ENCODE measurements at regions not wholly inside any gene's neighbourhood (a gene's known extent, or its start where the extent isn't known, plus 50 kb on each side); places are given as distances from the start of the nearest gene placed in this dataset.
"Not testable (repeated sequence)": the region's sequence is repeated elsewhere in the genome, so short reads cannot be mapped to it uniquely, and the experiment has no call there.

GRCh38 chr11:10954184-10954583 lies 96.3 kb upstream of the ZBED5 start:
- intact Hi-C loops (cut with micrococcal nuclease): no loop called here
- Mint-ChIP-seq H3K4me3 (no peak overlapping the region), H3K36me3 (ENCODE audit: low read depth) (no peaks in the 10 kb centered on the region), H3K27me3 (ENCODE audit: insufficient read depth) (peaks cover 8% of the 10 kb centered on the region), H3K4me1 (ENCODE audit: low read depth) (no peaks in the 10 kb centered on the region), H3K9me3 (peaks cover 5% of the 10 kb centered on the region), H3K27ac (no peak overlapping the region)
- no peak for DNase-seq (ENCODE audit: low spot score)

- Mint-ChIP-seq H3K36me3 (ENCODE audit: low read depth) (no peaks in the 10 kb centered on the region), H3K27ac (no peak overlapping the region), H3K9me3 (peaks cover 5% of the 10 kb centered on the region), H3K4me1 (ENCODE audit: low read depth) (no peaks in the 10 kb centered on the region), H3K4me3 (no peak overlapping the region), H3K27me3 (ENCODE audit: insufficient read depth) (peaks cover 13% of the 10 kb centered on the region)
- no peak for DNase-seq (ENCODE audit: low spot score)
- intact Hi-C loops (cut with micrococcal nuclease): no loop called here
These were observed 95.0 kb upstream of the ZBED5 start for GRCh38 chr11:10952872-10953271.

- H3K36me3 Mint-ChIP-seq (ENCODE audit: low read depth); H3K9me3 Mint-ChIP-seq; H3K4me3 Mint-ChIP-seq; DNase-seq (ENCODE audit: low spot score); intact Hi-C loops (cut with micrococcal nuclease); H3K4me1 Mint-ChIP-seq (ENCODE audit: low read depth); H3K27ac Mint-ChIP-seq: not testable (repeated sequence)
- peaks cover 20% of the 10 kb centered on the region for H3K27me3 Mint-ChIP-seq (ENCODE audit: insufficient read depth)
These were observed 90.1 kb upstream of the ZBED5 start for GRCh38 chr11:10947935-10948334.

- H3K27me3 Mint-ChIP-seq (ENCODE audit: insufficient read depth): peaks cover 16% of the 10 kb centered on the region
- no peak for DNase-seq (ENCODE audit: low spot score)
- peaks cover 6% of the 10 kb centered on the region for H3K4me1 Mint-ChIP-seq (ENCODE audit: low read depth)
- H3K4me3 Mint-ChIP-seq: no peak overlapping the region
- no peaks in the 10 kb centered on the region for H3K9me3 Mint-ChIP-seq
- intact Hi-C loops (cut with micrococcal nuclease): no loop called here
- no peak overlapping the region for H3K27ac Mint-ChIP-seq
- H3K36me3 Mint-ChIP-seq (ENCODE audit: low read depth): no peaks in the 10 kb centered on the region
These were observed 88.2 kb upstream of the ZBED5 start for GRCh38 chr11:10946072-10946471.

- Mint-ChIP-seq H3K9me3 (no peaks in the 10 kb centered on the region), H3K4me1 (ENCODE audit: low read depth) (peaks cover 6% of the 10 kb centered on the region), H3K27ac (no peak overlapping the region), H3K36me3 (ENCODE audit: low read depth) (no peaks in the 10 kb centered on the region), H3K27me3 (ENCODE audit: insufficient read depth) (peaks cover 16% of the 10 kb centered on the region), H3K4me3 (no peak overlapping the region)
- intact Hi-C loops (cut with micrococcal nuclease): no loop called here
- DNase-seq (ENCODE audit: low spot score): no peak
These were observed 87.3 kb upstream of the ZBED5 start for GRCh38 chr11:10945196-10945595.

GRCh38 chr11:10943968-10944367 lies 86.1 kb upstream of the ZBED5 start:
- no peak overlapping the region for H3K4me3 Mint-ChIP-seq
- H3K27me3 Mint-ChIP-seq (ENCODE audit: insufficient read depth): peaks cover 16% of the 10 kb centered on the region
- no peaks in the 10 kb centered on the region for H3K36me3 Mint-ChIP-seq (ENCODE audit: low read depth)
- intact Hi-C loops (cut with micrococcal nuclease): no loop called here
- no peak overlapping the region for H3K27ac Mint-ChIP-seq
- DNase-seq (ENCODE audit: low spot score): no peak
- no peaks in the 10 kb centered on the region for H3K9me3 Mint-ChIP-seq
- H3K4me1 Mint-ChIP-seq (ENCODE audit: low read depth): peaks cover 6% of the 10 kb centered on the region

- no peak for DNase-seq (ENCODE audit: low spot score)
- H3K4me1 Mint-ChIP-seq (ENCODE audit: low read depth): peaks cover 6% of the 10 kb centered on the region
- H3K9me3 Mint-ChIP-seq: no peaks in the 10 kb centered on the region
- H3K36me3 Mint-ChIP-seq (ENCODE audit: low read depth): no peaks in the 10 kb centered on the region
- no peak overlapping the region for H3K4me3 Mint-ChIP-seq
- intact Hi-C loops (cut with micrococcal nuclease): no loop called here
- peaks cover 10% of the 10 kb centered on the region for H3K27me3 Mint-ChIP-seq (ENCODE audit: insufficient read depth)
- H3K27ac Mint-ChIP-seq: no peak overlapping the region
These were observed 84.8 kb upstream of the ZBED5 start for GRCh38 chr11:10942620-10943019.

- intact Hi-C loops (cut with micrococcal nuclease): no loop called here
- DNase-seq (ENCODE audit: low spot score): no peak
- no peaks in the 10 kb centered on the region for H3K36me3 Mint-ChIP-seq (ENCODE audit: low read depth)
- H3K27ac Mint-ChIP-seq: no peak overlapping the region
- H3K27me3 Mint-ChIP-seq (ENCODE audit: insufficient read depth): peaks cover 7% of the 10 kb centered on the region
- no peaks in the 10 kb centered on the region for H3K9me3 Mint-ChIP-seq
- no peak overlapping the region for H3K4me3 Mint-ChIP-seq
- peaks cover 6% of the 10 kb centered on the region for H3K4me1 Mint-ChIP-seq (ENCODE audit: low read depth)
These were observed 84.0 kb upstream of the ZBED5 start for GRCh38 chr11:10941871-10942270.

- peaks cover 6% of the 10 kb centered on the region for H3K4me1 Mint-ChIP-seq (ENCODE audit: low read depth)
- peaks cover 5% of the 10 kb centered on the region for H3K27me3 Mint-ChIP-seq (ENCODE audit: insufficient read depth)
- no peak for DNase-seq (ENCODE audit: low spot score)
- no peaks in the 10 kb centered on the region for H3K9me3 Mint-ChIP-seq
- H3K4me3 Mint-ChIP-seq: no peak overlapping the region
- no peaks in the 10 kb centered on the region for H3K36me3 Mint-ChIP-seq (ENCODE audit: low read depth)
- intact Hi-C loops (cut with micrococcal nuclease): no loop called here
- H3K27ac Mint-ChIP-seq: no peak overlapping the region
These were observed 83.6 kb upstream of the ZBED5 start for GRCh38 chr11:10941414-10941813.

GRCh38 chr11:10938650-10939387 lies 81.0 kb upstream of the ZBED5 start:
- Mint-ChIP-seq H3K9me3 (no peaks in the 10 kb centered on the region), H3K36me3 (ENCODE audit: low read depth) (no peaks in the 10 kb centered on the region), H3K4me3 (no peak overlapping the region), H3K27ac (no peak overlapping the region), H3K27me3 (ENCODE audit: insufficient read depth) (peaks cover 21% of the 10 kb centered on the region), H3K4me1 (ENCODE audit: low read depth) (peaks cover 16% of the 10 kb centered on the region)
- intact Hi-C loops (cut with micrococcal nuclease): loop anchor here (10.0 kb wide), 1 partner anchor 686 kb away; the partner anchor contains the start of gene GALNT18
- no peak for DNase-seq (ENCODE audit: low spot score)

- H3K27me3 Mint-ChIP-seq (ENCODE audit: insufficient read depth): peaks cover 27% of the 10 kb centered on the region
- H3K4me3 Mint-ChIP-seq: no peak overlapping the region
- no peaks in the 10 kb centered on the region for H3K36me3 Mint-ChIP-seq (ENCODE audit: low read depth)
- H3K9me3 Mint-ChIP-seq: no peaks in the 10 kb centered on the region
- no peak for DNase-seq (ENCODE audit: low spot score)
- no peak overlapping the region for H3K27ac Mint-ChIP-seq
- intact Hi-C loops (cut with micrococcal nuclease): loop anchor here (10.0 kb wide), 1 partner anchor 687 kb away; the partner anchor contains the start of gene GALNT18
- H3K4me1 Mint-ChIP-seq (ENCODE audit: low read depth): peaks cover 21% of the 10 kb centered on the region
These were observed 80.4 kb upstream of the ZBED5 start for GRCh38 chr11:10938231-10938630.

GRCh38 chr11:10937385-10937771 lies 79.5 kb upstream of the ZBED5 start:
- H3K9me3 Mint-ChIP-seq: no peaks in the 10 kb centered on the region
- DNase-seq (ENCODE audit: low spot score): no peak
- peaks cover 16% of the 10 kb centered on the region for H3K4me1 Mint-ChIP-seq (ENCODE audit: low read depth)
- no peaks in the 10 kb centered on the region for H3K36me3 Mint-ChIP-seq (ENCODE audit: low read depth)
- no peak overlapping the region for H3K4me3 Mint-ChIP-seq
- H3K27me3 Mint-ChIP-seq (ENCODE audit: insufficient read depth): peaks cover 35% of the 10 kb centered on the region
- intact Hi-C loops (cut with micrococcal nuclease): loop anchor here (10.0 kb wide), 1 partner anchor 687 kb away; the partner anchor contains the start of gene GALNT18
- H3K27ac Mint-ChIP-seq: no peak overlapping the region

GRCh38 chr11:10936626-10937384 lies 79.0 kb upstream of the ZBED5 start:
- H3K27ac Mint-ChIP-seq: no peak overlapping the region
- no peaks in the 10 kb centered on the region for H3K9me3 Mint-ChIP-seq
- H3K36me3 Mint-ChIP-seq (ENCODE audit: low read depth): no peaks in the 10 kb centered on the region
- peaks cover 17% of the 10 kb centered on the region for H3K4me1 Mint-ChIP-seq (ENCODE audit: low read depth)
- DNase-seq (ENCODE audit: low spot score): no peak
- no peak overlapping the region for H3K4me3 Mint-ChIP-seq
- intact Hi-C loops (cut with micrococcal nuclease): loop anchor here (10.0 kb wide), 1 partner anchor 688 kb away; the partner anchor contains the start of gene GALNT18
- H3K27me3 Mint-ChIP-seq (ENCODE audit: insufficient read depth): peaks cover 41% of the 10 kb centered on the region
